Spinal cord (tissue), 9 donors: ENCODE measurements at regions not wholly inside any gene's neighbourhood (a gene's known extent, or its start where the extent isn't known, plus 50 kb on each side); places are given as distances from the start of the nearest gene placed in this dataset.
A peak's percentile ranks its signal among the peaks of the same experiment; 100 is the strongest.

Experiments used
- DNase-seq, 6 donors: peaks; one replicate each; pipeline versions ENCODE4 v3.0.0 to v3.0.0-alpha.2; 2013 to 2015; ENCODE audit warnings: low spot score in 6 of 6, low read depth in 4 of 6
- H3K27ac ChIP-seq: one replicate; pipeline ENCODE4 v1.5.1; 2013; ENCODE audit warnings: low read depth, low read length, control low read depth
- H3K27me3 ChIP-seq: one replicate; pipeline ENCODE4 v1.6.1; 2013; ENCODE audit warnings: low read length; ENCODE audit not compliant: control insufficient read depth, insufficient read depth
- H3K36me3 ChIP-seq: one replicate; pipeline ENCODE4 v1.6.1; 2013; ENCODE audit warnings: low read length; ENCODE audit not compliant: control insufficient read depth, insufficient read depth
- H3K4me1 ChIP-seq: one replicate; pipeline ENCODE4 v1.6.1; 2013; ENCODE audit warnings: low read length; ENCODE audit not compliant: control insufficient read depth, insufficient read depth
- H3K4me3 ChIP-seq: one replicate; pipeline ENCODE4 v1.5.1; 2013; ENCODE audit warnings: low read depth, low read length, control low read depth
- H3K9me3 ChIP-seq: one replicate; pipeline ENCODE4 v1.6.1; 2013; ENCODE audit warnings: low read length; ENCODE audit not compliant: control insufficient read depth, insufficient read depth
- WGBS: methylation state at CpG from one replicate; pipeline ENCODE4 v1.1.5; 2013; ENCODE audit warnings: missing lambda C conversion rate; ENCODE audit not compliant: insufficient coverage; 5-methylcytosine and 5-hydroxymethylcytosine counted together
- donor health status: healthy.

GRCh38 chr4:58111818-58112217 lies 1001.6 kb upstream of the IGFBP7 start:
- Histone ChIP-seq H3K27me3 (no peaks in the 10 kb centered on the region), H3K27ac (no peak overlapping the region), H3K4me1 (no peaks in the 10 kb centered on the region), H3K36me3 (no peaks in the 10 kb centered on the region), H3K4me3 (no peak overlapping the region), H3K9me3 (no peaks in the 10 kb centered on the region)
- no peak for DNase-seq
- 80% methylated on average over 1 of the region's 2 CpGs for WGBS

DNA sequence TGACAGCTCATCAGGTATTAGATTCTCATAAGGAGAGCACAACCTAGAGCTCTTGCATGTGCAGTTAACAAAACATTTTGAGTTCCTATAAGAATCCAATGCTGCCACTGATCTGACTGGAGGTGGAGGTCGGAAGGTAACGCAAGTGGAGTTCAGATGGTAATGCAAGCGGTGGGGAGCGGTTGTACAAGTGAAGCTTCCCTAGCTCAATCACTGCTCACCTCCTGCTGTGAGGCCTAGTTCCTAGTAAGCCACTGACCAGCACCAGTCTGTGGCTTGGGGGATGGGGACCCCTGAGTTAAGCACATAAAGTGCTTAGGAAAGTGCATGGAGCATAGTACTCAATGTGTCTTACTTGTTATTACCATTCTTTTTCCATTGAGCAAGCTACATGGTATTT lies 983.2 kb upstream of the IGFBP7 start:
- 100% methylated on average over 4 of the region's 4 CpGs for WGBS

DNA sequence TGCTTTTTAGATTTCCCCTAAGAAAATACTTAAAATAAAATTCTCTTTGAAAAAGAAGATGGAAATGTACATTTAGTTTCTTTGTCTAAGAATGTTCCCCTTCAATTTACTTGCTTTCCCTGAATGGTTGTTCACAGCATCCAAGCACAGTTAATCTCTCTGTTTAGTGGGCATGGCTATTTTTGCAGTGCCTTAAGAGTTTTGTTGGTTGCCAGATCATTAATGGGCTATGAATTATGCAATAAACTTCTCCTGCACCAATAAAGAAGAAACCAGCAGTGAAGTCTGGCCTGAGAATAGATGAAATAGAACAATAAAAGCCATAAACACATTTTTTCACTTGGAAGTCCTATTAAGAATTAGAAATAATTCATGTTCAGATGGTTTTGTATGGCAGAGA lies 980.4 kb upstream of the IGFBP7 start:
- Histone ChIP-seq H3K27me3 (no peaks in the 10 kb centered on the region), H3K4me3 (no peak overlapping the region), H3K27ac (no peak overlapping the region), H3K9me3 (no peaks in the 10 kb centered on the region), H3K36me3 (no peaks in the 10 kb centered on the region), H3K4me1 (no peaks in the 10 kb centered on the region)
- peak in 2 of 6 donors; percentile 28 to 29 for DNase-seq

More for the DNA sequence above, 983.2 kb upstream of the IGFBP7 start:
- H3K9me3 ChIP-seq = no peaks in the 10 kb centered on the region
- no peak overlapping the region for H3K4me3 ChIP-seq
- H3K36me3 ChIP-seq = no peaks in the 10 kb centered on the region
- H3K4me1 ChIP-seq = no peaks in the 10 kb centered on the region
- no peaks in the 10 kb centered on the region for H3K27me3 ChIP-seq
- no peak overlapping the region for H3K27ac ChIP-seq
- DNase-seq = no peak

GRCh38 chr4:58081356-58081755 lies 971.2 kb upstream of the IGFBP7 start:
- Histone ChIP-seq H3K9me3 (no peaks in the 10 kb centered on the region), H3K27ac (no peak overlapping the region), H3K4me1 (no peaks in the 10 kb centered on the region), H3K4me3 (no peak overlapping the region), H3K36me3 (no peaks in the 10 kb centered on the region), H3K27me3 (no peaks in the 10 kb centered on the region)
- no peak for DNase-seq

DNA sequence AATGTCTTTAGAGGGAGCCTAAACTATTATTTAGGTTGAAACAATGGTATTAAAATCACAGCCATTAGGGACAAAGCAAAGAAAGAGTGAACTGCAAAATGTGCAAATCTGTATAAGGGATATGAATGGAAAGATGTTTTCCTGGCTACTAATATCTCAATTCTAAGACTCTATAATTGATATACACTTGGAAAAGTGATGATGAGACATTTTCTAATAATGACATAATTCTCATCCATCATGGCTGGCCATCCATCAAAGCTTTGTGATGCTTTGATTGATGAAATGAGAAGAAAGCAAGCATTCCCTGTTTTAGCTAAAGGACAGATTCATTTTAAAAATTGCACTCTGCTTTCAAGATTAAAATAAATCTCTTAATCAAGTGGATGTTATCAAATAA lies 965.5 kb upstream of the IGFBP7 start:
- Histone ChIP-seq H3K27me3 (no peaks in the 10 kb centered on the region), H3K36me3 (no peaks in the 10 kb centered on the region), H3K4me1 (no peaks in the 10 kb centered on the region), H3K27ac (no peak overlapping the region), H3K9me3 (no peaks in the 10 kb centered on the region), H3K4me3 (no peak overlapping the region)
- DNase-seq = no peak

DNA sequence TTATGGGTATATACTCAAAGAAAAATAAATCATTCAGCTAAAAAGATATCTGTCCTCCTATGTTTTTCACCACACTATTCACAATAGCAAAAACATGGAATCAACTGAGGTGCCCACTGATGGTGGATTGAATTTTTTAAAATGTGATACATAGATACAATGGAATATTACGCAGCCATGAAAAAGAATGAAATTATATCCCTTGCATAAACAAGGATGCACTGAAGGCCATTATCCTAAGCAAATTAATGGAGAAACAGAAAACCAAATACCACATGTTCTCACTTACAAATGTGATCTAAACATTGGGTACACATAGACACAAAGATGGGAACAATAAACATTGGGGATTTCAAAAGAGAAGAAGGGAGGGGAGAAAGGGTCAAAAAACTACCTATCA lies 964.2 kb upstream of the IGFBP7 start:
- no peak for DNase-seq
- Histone ChIP-seq H3K27me3 (no peaks in the 10 kb centered on the region), H3K9me3 (no peaks in the 10 kb centered on the region), H3K27ac (no peak overlapping the region), H3K4me3 (no peak overlapping the region), H3K36me3 (no peaks in the 10 kb centered on the region), H3K4me1 (no peaks in the 10 kb centered on the region)
- no CpG with 5 or more reads among the region's 1 CpG for WGBS

- no peaks in the 10 kb centered on the region for H3K36me3 ChIP-seq
- DNase-seq = no peak
- no peaks in the 10 kb centered on the region for H3K9me3 ChIP-seq
- no peak overlapping the region for H3K27ac ChIP-seq
- H3K4me3 ChIP-seq = no peak overlapping the region
- H3K4me1 ChIP-seq = no peaks in the 10 kb centered on the region
- H3K27me3 ChIP-seq = no peaks in the 10 kb centered on the region
Measured at GRCh38 chr4:58070726-58071125, 960.5 kb upstream of the IGFBP7 start.

- Histone ChIP-seq H3K27me3 (no peaks in the 10 kb centered on the region), H3K27ac (no peak overlapping the region), H3K4me1 (no peaks in the 10 kb centered on the region), H3K36me3 (no peaks in the 10 kb centered on the region), H3K9me3 (no peaks in the 10 kb centered on the region), H3K4me3 (no peak overlapping the region)
- no peak for DNase-seq
- no CpG with 5 or more reads among the region's 3 CpGs for WGBS
Measured at GRCh38 chr4:58064653-58065052, 954.5 kb upstream of the IGFBP7 start.

- no CpG with 5 or more reads among the region's 6 CpGs for WGBS
- Histone ChIP-seq H3K27ac (no peak overlapping the region), H3K9me3 (no peaks in the 10 kb centered on the region), H3K4me1 (no peaks in the 10 kb centered on the region), H3K4me3 (no peak overlapping the region), H3K27me3 (no peaks in the 10 kb centered on the region), H3K36me3 (no peaks in the 10 kb centered on the region)
- DNase-seq = peak in 1 of 6 donors; percentile 67
Measured at GRCh38 chr4:58063404-58064160, 953.4 kb upstream of the IGFBP7 start.

DNA sequence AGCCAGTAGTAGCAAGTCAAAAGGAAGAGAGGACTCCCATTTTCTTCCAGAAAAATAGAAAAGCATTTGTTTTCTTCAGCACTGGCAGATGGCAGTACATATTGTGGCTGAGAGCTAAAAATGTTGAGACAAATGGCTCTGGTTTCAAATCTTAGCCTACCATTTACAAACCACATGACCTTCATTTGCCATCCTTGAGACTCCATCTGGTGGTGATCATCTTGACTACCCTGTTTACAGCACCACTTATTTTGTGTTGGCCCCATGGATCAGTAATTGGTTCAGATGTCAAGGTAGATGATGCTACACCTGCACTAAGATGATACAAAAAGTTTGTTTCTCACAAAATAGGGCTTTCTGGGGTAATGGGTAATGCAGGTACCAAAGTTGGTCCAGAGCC lies 951.8 kb upstream of the IGFBP7 start:
- Histone ChIP-seq H3K36me3 (no peaks in the 10 kb centered on the region), H3K9me3 (no peaks in the 10 kb centered on the region), H3K27ac (no peak overlapping the region), H3K27me3 (no peaks in the 10 kb centered on the region), H3K4me1 (no peaks in the 10 kb centered on the region), H3K4me3 (no peak overlapping the region)
- peak in 1 of 6 donors; percentile 44 for DNase-seq
